Panc1 (cell line): ENCODE measurements at regions not wholly inside any gene's neighbourhood (a gene's known extent, or its start where the extent isn't known, plus 50 kb on each side); places are given as distances from the start of the nearest gene placed in this dataset.
A peak's percentile ranks its signal among the peaks of the same experiment; 100 is the strongest.
"Not testable (repeated sequence)": the region's sequence is repeated elsewhere in the genome, so short reads cannot be mapped to it uniquely, and the experiment has no call there.

Experiments used
- ATAC-seq: fragments of 200-7000 bp; cut with Tn5 transposase; 2 replicates; pipeline ENCODE4 v1.9.1; 2020; ENCODE audit warnings: mild to moderate bottlenecking, moderate library complexity
- BruUV-seq: library from RNA; stranded (reverse); fragments of 400-500 nt; replicated peaks from 2 replicates; lab custom pipeline; 2021; lab: Mats Ljungman, UMichigan
- CTCF ChIA-PET: fragments of 300-600 bp; sonication (Branson Sonifier 250); formaldehyde crosslinking; loops from one replicate; lab custom pipeline; 2022; ENCODE audit warnings: antibody characterized with exemption; lab: Charles Lee
- POLR2A ChIA-PET: fragments of 300-600 bp; sonication (Branson Sonifier 250); formaldehyde crosslinking; loops from one replicate; lab custom pipeline; 2022; ENCODE audit warnings: antibody characterized with exemption; lab: Charles Lee
- DNase-seq: peaks from one replicate; pipeline ENCODE4 v3.0.0-alpha.2; 2010; ENCODE audit warnings: low read depth, low spot score
- H3K27ac ChIP-seq: 2 replicates; pipeline ENCODE4 v1.5.1; 2011; ENCODE audit warnings: mild to moderate bottlenecking, low read length, inconsistent platforms
- H3K27me3 ChIP-seq: fragments of 200-500 bp; sonication (Bioruptor generic); 2 replicates; pipeline ENCODE4 v1.6.0; 2014; ENCODE audit warnings: low read length, inconsistent platforms; ENCODE audit not compliant: control insufficient read depth, insufficient read depth
- H3K36me3 ChIP-seq: fragments of 200-500 bp; sonication (Bioruptor generic); 2 replicates; pipeline ENCODE4 v1.5.1; 2014; ENCODE audit warnings: inconsistent platforms, mild to moderate bottlenecking, low read length, moderate library complexity; ENCODE audit not compliant: control insufficient read depth, insufficient read depth
- H3K4me1 ChIP-seq: 2 replicates; pipeline ENCODE4 v1.5.1; 2011; ENCODE audit warnings: inconsistent platforms, mild to moderate bottlenecking, low read length, moderate library complexity; ENCODE audit not compliant: control insufficient read depth, insufficient read depth
- H3K4me3 ChIP-seq, 2 experiments: 2 replicates each; pipeline ENCODE4 v1.5.1; 2011 to 2012; ENCODE audit warnings: low read depth in 2 of 2, low read length in 2 of 2, mild to moderate bottlenecking in 2 of 2, inconsistent platforms in 1 of 2, moderate library complexity in 1 of 2
- H3K9me3 ChIP-seq: fragments of 200-500 bp; sonication (Bioruptor generic); 2 replicates; pipeline ENCODE4 v1.5.1; 2014; ENCODE audit warnings: low read depth, mild to moderate bottlenecking, inconsistent platforms, low read length, moderate library complexity; ENCODE audit not compliant: control insufficient read depth, insufficient read depth
- CTCF ChIP-seq: fragments of 450-650 bp; IDR thresholded peaks from 2 replicates; pipeline ENCODE4 v1.5.1; 2017; ENCODE audit warnings: mild to moderate bottlenecking
- POLR2AphosphoS5 ChIP-seq: IDR thresholded peaks from 2 replicates; pipeline ENCODE4 v1.6.1; 2012; ENCODE audit warnings: mild to moderate bottlenecking, low read depth, low read length, moderate library complexity
- REST ChIP-seq, 2 experiments: IDR thresholded peaks; 2 replicates each; pipeline ENCODE4 v1.6.1; 2011 to 2012; ENCODE audit warnings: low read depth in 2 of 2, control low read depth in 1 of 2, low read length in 1 of 2, mild to moderate bottlenecking in 1 of 2, moderate library complexity in 1 of 2; ENCODE audit not compliant: insufficient read depth in 1 of 2
- SIN3A ChIP-seq: IDR thresholded peaks from 2 replicates; pipeline ENCODE4 v1.6.1; 2012; ENCODE audit warnings: low read depth, mild to moderate bottlenecking, low read length, moderate library complexity, borderline replicate concordance; ENCODE audit not compliant: insufficient read depth
- TCF7L2 ChIP-seq: IDR thresholded peaks from 2 replicates; pipeline ENCODE4 v1.6.1; 2011; ENCODE audit warnings: mild to moderate bottlenecking, low read depth, low read length, inconsistent platforms
- in situ Hi-C: cut with HindIII; loops from 2 replicates; pipeline ENCODE4 v1.10.0; 2016; ENCODE audit warnings: low sequenced_read_pairs, low pct_unique_long_range_greater_than_20kb
- intact Hi-C: fragments of 100-400 bp; cut with micrococcal nuclease; formaldehyde crosslinking; loops from one replicate; pipeline ENCODE4 v1.10.0; 2022; ENCODE audit not compliant: unreplicated experiment

- Histone ChIP-seq H3K27me3 (no peaks in the 10 kb centered on the region), H3K4me1 (no peaks in the 10 kb centered on the region), H3K9me3 (no peaks in the 10 kb centered on the region), H3K27ac (no peak overlapping the region), H3K36me3 (no peaks in the 10 kb centered on the region), H3K4me3 (no peak overlapping the region)
- ChIA-PET CTCF (no interaction called here), POLR2A (interaction anchor here (0.6 kb wide), 1 partner anchor 13 kb away, joined by 4 read pairs; no protein-coding TSS in a partner anchor)
- no TSS peak for BruUV-seq
- no peak for ATAC-seq
- TF ChIP-seq REST (IDR thresholded peaks at IDR 0.05; ENCODE audit: insufficient read depth in 1 of 2, low read depth in 2 of 2, low read length in 1 of 2) = no peak
- no peak for TF ChIP-seq POLR2AphosphoS5
- no peak for TF ChIP-seq CTCF
- TF ChIP-seq SIN3A = no peak
- no peak for TF ChIP-seq TCF7L2
- in situ Hi-C loops = no loop called here
- intact Hi-C loops = no loop called here
- no peak for DNase-seq
Observed at GRCh38 chr13:50174630-50175029, 159.4 kb downstream of the KCNRG start.

- Histone ChIP-seq H3K27ac (no peak overlapping the region), H3K9me3 (no peaks in the 10 kb centered on the region), H3K36me3 (no peaks in the 10 kb centered on the region), H3K27me3 (no peaks in the 10 kb centered on the region), H3K4me1 (no peaks in the 10 kb centered on the region), H3K4me3 (no peak overlapping the region)
- intact Hi-C loops = no loop called here
- DNase-seq (no peak), ATAC-seq (no peak)
- in situ Hi-C loops = no loop called here
- BruUV-seq = no TSS peak
- CTCF ChIA-PET = no interaction called here
- TF ChIP-seq TCF7L2 (no peak), CTCF (no peak), POLR2AphosphoS5 (no peak), REST (IDR thresholded peaks at IDR 0.05; ENCODE audit: insufficient read depth in 1 of 2, low read depth in 2 of 2, low read length in 1 of 2) (no peak), SIN3A (no peak)
- POLR2A ChIA-PET = no interaction called here
Observed at GRCh38 chr13:50179977-50180376, 164.7 kb downstream of the KCNRG start.

GRCh38 chr13:50185769-50186763, 170.8 kb downstream of the KCNRG start:
- peak overlapping the region; percentile 79 for H3K27ac ChIP-seq
- H3K27me3 ChIP-seq, H3K9me3 ChIP-seq, CTCF ChIA-PET, POLR2A ChIA-PET, H3K36me3 ChIP-seq, BruUV-seq, in situ Hi-C loops, intact Hi-C loops, DNase-seq, H3K4me1 ChIP-seq: not testable (repeated sequence)
- ATAC-seq = peak; percentile 45
- H3K4me3 ChIP-seq = peak overlapping the region; percentile 28 to 46
